GM21515 (cell line): ENCODE measurements at regions not wholly inside any gene's neighbourhood (a gene's known extent, or its start where the extent isn't known, plus 50 kb on each side); places are given as distances from the start of the nearest gene placed in this dataset.
"Not testable (repeated sequence)": the region's sequence is repeated elsewhere in the genome, so short reads cannot be mapped to it uniquely, and the experiment has no call there.

Experiments
- ATAC-seq: cut with Tn5 transposase; IDR thresholded peaks from one replicate; pipeline ENCODE4 v1.9.1; 2021; ENCODE audit not compliant: unreplicated experiment

DNA sequence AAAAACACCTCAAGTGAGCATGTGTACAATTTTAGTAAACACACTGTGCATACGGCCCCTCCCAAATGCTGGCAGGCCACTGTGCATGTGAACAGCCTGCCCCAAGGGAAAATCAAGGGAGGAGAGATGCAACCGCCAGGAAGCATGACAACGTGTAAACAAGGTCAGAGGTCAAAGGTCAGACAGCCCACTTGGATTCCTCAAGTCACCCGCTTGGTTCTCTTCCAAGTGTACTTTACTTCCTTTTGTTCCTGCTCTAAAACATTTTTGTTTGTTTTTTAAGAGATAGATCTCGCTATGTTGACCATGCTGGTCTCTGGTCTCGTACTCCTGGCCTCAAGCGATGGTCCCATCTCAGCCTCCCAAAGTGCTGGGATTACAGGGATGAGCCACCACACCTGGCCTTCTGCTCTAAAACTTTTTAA, 126.7 kb upstream of the SHB start:
- no peak for ATAC-seq

DNA sequence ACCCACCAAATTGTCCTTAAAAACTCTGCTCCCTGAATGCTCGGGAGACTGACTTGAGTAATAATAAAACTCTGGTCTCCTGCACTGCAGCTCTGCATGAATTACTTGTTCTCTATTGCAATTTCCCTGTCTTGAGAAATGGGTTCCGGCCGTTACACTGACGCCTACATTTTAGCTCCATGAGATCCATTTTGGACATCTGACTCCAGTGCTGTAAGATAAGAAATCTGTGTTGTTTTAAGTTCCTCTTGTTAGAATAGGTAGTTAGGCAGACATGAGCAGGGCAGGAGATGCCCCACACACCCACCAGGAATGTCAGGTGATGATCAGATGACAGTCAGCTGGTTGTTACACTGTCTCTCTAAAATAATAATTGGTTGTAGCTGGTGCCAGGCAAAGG, 125.8 kb upstream of the SHB start:
- ATAC-seq: no peak

DNA sequence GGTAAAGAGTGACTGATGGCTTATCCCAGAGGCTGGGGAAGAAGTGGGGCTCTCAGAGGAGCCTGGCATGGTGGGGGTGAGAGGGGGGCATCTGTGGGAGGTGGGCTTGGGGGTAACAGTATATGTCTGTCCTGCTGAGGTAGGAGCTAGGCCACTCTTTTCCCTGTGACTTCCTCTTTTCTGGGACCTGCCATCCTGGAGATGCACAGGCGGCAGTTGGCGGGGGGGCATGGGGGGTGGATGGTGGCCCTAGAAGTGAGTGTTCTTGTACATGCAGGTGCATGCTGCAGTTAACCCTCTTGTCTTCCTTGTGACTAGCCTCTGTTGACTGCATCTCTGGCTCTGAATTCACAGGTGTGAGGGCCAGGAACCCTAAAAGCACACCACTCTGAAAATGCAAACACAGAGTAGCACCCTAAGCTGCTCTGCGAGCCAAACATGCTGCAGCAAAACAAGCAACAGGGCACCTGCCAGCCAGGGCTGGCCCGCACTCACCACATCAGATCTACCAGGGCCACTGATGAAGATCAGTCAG, 123.8 kb upstream of the SHB start:
- no peak for ATAC-seq

DNA sequence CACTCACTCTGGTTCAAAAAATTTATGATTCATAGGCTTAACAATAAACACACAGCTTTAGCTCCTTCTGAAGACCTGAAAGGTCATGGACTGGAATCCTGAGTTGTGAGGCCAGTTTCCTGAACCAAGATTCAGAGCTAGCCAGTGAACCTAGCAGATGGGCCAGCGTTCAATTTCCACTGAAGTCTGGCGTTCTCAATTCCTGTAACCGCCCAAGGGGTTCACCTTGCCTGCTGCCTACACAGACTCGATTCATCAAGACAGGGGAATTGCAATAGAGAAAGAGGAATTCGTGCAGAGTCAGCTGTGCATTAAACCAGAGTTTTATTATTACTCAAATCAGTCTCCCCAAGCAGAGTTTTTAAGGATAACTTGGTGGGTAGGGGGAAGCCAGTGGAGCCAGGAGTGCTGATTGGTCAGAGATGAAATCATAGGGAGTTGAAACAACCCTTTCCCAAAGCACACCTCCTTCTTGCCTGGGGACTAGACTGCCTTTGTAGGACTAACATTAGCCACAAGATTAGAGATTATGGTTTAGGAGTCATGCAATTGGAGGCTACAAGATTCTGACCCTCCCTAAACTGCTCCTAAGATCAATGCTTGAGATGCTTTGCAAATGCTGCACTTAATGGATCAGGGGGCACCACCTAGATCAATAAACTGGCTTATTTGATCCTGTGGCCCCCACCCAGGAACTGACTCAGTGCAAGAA, 117.5 kb upstream of the SHB start:
- ATAC-seq: no peak

DNA sequence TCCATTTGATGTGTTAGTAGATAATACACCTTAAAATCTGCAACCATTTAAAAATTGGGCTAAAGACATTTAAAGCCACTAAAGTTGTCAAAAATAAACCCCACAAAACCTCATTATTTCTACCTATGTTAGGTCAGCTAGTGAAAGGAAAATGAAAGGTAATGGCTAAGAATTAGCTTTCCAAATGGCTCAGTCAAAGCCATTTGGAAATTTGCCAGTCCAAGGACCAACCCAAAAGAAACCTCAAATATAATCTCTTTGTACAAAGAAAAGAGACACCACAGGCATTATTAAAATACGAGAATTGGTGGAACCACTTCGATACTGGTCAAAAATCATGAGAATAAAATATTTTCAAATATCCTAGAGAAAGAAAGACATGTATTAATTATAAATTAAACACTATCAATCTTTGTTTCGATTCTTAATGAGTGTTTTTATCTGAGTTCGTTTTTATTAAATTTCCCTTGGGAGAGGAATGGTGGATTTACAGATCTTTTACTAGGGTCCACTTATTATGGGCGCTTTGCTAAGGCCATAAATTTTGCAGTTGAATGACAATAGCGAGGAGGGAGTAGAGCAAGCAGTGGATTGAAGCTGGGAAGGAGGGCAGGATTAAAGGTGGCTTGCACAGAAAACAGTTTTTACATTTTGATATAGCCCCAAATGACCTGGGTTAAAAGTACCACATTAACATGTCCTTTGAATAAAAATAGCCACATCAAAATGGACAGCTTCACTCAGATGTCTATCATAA, 116.8 kb upstream of the SHB start:
- no peak for ATAC-seq

DNA sequence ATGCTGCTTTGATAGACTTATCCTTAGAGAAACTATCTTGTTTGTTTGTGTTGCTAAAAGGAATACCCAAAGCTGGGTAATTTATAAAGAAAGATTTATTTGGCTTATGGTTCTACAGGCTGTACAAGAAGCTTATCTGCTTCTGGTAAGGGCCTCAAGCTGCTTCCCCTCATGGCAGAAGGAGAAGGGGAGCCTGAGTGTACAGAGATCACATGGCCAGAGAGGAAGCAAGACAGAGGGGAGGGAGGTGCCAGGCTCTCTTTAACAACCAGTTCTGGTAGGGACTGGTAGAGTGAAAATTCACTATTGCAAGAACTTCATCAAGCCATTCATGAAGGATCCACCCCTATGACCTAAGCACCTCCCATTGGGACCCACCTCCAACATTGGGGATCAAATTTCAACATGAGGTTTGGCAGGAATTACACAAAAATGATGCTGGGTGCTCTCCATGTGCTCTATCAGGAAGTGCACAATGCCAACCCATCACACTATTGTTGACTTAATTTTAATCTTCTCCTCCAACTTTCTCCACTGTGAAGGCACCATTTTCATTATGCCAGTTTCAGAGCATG, 115.1 kb upstream of the SHB start:
- no peak for ATAC-seq

DNA sequence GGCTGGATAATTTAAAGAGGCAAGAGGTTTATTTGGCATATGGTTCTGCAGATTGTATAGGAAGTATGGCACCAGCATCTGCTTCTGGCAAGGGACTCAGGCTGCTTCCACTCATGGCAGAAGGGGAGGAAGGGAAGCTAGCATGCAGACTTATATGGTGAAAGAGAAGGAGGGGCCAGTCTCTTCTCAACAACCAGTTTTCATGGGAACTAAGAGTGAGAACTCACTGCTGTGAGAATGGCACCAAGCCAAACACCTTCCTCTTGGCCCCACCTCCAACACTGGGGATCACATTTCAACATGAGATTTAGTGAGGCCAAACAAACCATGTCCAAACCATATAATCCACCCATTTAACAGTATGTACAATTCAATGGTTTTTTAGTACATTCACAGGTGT, 113.3 kb upstream of the SHB start:
- ATAC-seq: no peak

DNA sequence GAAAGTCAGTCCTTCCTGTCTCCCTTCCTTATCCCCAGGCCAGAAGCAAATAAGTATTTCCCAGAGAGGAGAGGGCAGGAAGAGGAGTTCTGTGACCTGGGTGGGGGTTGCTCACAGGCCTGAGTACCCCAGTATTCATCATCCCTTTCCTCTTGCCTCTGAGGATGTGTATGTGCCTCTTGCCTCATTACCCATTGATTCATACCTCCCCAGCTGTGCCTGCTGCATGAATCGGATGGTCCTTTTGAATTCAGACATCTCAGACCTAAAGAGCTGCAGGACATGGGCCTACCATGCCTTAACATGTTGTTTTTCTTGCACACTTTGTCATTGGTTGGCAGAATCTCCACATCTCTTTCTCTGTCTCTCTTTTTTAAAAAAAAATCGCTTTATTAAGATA, 112.8 kb upstream of the SHB start:
- no peak for ATAC-seq

DNA sequence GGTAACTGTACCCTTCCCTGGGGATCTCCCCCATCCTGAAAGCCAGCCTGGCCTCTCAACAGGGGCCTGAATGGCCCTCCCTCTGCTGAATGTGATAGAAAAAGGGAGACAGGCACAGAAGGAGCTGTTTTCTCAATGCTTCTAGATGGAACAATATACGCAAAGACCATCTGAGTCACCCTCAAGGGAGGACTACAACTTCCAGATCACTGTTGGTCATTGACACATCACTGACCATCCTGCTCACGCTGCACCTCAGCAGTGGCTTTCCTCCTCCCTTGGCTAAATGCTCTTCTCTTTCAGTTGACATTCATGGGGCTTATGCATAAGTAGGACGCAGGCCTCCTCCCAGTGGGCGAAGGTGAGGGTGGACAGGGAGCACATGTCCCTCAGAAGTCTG, 112.2 kb upstream of the SHB start:
- ATAC-seq: no peak

DNA sequence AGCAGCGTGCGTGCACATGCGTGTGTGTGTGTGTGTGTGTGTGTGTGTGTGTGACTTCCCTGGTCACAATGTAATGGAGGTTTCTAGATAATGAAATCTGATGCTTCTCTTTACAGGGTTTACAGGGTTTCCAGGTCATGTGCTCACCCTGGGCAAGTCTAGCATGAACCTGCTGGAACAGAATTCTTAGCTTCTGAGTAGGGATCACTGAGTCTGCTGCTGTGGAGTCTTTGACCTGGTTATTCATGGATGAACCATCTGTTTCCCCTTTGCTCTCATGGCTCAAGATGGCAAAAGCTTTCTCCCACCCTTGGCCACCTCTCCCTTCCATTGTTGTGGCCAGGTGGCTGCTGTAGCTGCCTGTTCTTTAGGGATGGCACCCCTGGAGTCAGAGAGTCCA, 111.6 kb upstream of the SHB start:
- ATAC-seq: no peak

DNA sequence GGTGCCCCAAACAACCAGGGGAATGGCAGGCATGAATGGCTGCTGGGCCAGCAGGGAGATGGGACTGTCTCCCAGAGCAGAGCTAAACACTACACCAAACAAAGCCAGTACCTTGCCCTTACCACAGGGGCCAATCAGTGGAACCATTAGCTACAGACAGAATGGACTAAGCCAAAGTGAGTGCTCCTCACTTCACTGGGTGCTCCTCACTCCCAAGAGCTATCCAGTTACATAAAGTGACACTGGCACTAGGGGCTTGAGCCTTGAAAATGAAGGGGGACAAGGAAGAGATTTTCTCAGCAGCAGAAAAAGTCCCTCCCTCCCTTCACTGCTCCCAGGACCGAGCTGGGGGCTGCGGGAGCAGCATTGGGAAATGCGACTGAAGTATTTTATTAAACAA, 110.9 kb upstream of the SHB start:
- ATAC-seq: no peak

DNA sequence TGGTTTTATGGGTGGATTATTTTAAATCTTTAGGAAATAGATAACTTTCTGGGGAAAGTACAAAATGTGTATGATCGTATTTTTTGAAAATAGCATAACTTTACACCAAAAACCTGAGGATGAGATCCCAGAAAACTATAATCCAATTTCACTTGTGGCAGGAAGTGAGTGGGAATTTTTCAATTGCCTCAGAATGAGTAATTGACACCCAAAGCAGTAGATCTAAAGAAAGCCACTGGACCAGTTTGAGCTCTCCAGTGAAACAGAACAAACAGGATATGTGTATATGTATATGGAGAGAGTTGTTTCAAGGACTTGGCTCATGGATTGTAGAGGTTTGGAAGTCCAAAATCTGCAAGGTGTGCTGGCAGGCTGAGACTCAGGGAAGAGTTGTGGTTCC, 109.2 kb upstream of the SHB start:
- no peak for ATAC-seq

DNA sequence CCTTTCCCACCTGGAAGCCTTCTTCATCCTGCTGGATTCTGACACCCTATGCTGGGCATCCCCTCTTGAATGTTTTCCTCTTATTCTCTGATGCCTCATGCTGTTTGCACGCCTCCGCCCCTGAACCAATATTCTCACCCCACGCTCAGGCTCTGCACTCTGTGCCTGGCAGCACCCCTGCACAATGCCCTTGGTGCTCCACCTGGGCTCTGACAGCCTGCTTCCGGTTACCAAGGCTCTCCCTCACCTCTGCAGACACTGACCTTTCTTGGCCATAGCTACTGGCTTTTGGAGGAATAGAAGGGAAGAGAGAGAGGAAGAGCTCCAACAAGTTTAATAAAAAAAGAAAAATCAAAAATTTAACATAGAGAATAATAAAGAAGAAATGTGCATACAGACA, 108.7 kb upstream of the SHB start:
- ATAC-seq: no peak

DNA sequence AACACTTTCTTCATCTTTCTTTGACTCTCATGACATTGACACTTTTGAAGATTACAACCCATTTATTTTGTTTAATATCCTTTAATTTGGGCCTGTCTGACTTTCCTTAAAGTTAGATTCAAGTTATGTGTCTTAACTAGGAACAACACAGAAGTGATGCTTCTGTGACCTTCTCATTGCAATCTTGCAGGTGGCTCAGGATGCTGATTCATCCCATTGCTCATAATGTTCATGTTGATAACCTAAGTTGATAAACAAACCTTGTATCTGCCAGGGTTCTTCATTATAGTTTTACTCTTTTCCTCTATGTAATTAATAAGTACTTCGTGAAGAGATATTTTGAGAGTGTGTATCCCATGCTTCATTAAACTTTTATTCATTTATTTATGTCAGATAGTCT, 107.2 kb upstream of the SHB start:
- no peak for ATAC-seq

DNA sequence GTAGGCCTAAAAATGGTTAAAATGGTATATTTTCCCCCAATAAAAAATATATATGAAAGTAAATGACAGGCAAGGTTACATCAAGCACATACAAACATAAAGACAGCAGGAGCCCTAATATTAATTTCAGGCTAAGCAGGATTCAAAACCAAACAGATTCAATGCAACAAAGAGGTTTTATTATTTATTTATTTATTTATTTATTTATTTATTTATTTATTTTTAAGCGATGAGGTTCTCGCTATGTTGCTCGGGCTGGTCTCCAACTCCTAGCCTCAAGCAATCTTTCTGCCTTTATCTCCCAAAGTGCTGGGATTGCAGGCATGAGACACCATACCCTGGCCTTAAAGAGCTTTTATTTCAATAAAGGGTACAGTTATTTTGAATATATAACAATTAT, 106.4 kb upstream of the SHB start:
- ATAC-seq: no peak

DNA sequence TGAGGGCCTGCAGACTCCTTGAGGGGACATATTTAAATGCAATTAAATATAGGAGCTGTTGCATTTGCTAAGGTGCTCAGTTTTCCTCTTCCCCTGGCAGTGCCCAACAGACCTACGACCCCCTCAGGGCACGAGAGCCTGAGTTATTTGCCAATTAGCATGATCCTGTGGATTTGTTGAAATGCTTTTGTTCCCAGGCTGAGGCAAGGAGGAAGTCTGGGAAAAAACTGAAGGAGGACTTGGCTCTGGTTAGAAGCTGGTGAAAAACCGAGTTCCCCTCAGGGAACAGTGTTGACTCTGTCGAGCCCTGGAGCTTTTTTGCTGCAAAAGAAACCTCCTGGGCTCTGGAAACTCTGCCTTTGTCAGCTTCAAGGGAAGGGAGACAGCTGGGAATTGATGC, 103.6 kb upstream of the SHB start:
- no peak for ATAC-seq

DNA sequence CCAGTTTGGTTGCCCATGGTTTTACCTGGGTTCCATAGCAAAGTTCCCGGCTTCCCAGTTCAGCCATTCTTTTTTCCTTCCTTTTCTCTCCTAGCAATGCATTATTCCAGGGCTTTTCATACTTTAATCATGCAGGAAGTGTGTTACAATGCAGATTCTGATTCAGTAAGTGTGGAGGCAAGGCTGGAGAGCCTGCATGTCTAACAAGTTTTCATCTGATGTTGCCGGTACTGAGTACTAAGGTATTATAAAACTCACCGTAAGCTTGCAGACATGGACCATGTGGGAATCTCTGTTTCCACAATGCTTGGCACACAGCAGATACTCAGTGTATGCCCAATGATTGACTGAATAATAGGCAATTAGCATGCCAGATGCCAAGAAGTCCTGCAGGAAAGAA, 102.9 kb upstream of the SHB start:
- ATAC-seq: no peak

DNA sequence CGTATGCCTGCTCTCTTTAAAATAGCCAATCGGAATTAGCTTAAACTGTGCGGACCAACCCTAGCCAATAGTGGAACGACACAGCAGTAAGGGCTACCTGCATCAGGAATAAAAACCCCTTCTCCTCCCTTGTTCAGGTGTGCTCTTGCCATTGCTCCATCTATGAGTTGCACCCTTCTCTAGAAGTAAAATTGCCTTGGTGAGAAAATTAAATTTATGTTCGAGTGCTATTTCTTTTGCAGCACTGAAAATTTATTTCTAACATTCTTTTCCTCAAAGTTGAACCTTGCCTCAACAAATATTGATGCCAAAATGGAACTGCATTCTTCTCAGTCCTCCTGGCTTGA, 102.5 kb upstream of the SHB start:
- no peak for ATAC-seq

DNA sequence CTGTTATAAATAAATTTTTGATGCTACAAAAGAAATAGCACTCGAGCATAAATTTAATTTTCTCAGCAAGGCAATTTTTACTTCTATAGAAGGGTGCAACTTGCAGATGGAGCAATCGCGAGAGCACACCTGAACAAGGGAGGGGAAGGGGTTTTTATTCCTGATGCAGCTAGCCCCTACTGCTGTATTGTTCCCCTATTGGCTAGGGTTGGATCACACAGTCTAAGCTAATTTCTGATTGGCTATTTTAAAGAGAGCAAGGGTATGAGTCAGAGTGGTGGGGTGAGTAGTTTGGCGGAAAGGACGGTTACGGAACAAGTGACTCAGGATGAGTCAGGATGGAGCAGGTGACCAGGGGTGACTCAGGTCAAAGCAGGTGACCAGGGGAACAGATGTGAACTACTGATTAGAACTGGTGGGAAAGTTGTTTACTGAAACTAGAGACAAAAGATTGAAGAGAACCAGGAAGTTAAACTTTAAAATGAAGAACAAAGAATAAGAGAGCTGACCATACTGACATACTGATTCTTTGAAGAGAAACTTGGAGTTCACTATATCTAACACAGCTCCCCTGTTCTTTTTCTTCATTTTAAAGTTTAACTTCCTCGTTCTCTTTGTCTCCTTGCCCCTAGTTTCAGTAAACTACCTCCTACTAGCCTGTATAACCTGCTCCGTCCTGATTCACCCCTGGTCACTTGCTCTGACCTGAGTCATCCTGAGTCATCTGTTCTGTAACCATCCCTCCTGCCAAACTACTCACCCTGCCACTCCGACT, 101.9 kb upstream of the SHB start:
- ATAC-seq: not testable (repeated sequence)

DNA sequence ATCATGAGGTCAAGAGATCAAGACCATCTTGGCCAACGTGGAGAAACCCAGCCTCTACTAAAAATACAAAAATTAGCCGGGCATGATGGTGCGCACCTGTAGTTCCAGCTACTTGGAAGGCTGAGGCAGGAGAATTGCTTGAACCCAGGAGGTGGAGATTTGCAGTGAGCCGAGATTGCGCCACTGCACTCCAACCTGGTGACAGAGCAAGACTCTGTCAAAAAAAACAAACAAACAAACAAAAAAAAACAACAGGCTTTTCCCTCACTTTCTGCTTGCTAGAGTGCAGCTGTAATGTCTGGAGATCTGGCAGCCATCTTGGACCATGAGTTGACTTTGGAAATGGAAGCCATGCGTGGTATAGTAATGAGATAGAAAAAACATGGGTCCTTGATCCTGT, 101.1 kb upstream of the SHB start:
- not testable (repeated sequence) for ATAC-seq

DNA sequence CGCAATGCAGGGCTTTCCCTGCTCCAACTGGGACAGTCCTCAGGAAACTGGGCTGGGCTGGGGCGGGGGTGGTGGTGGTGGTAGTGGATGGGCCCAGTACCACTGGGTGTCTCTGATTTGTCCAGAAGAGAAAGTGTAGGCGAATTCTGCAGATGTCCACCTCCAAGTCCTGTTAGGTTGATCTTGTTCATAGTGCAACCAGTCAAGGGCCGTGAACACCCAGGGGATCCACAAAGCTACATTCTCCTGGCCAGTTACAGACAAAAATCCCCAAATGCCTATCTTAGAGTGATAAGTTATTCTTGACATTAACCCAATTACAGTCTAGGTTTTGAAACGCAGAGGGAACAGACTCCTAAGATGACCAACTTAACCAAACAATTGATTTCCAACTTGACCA, 97.5 kb upstream of the SHB start:
- ATAC-seq: no peak
